Tibial nerve (tissue), 4 donors: ENCODE measurements at regions not wholly inside any gene's neighbourhood (a gene's known extent, or its start where the extent isn't known, plus 50 kb on each side); places are given as distances from the start of the nearest gene placed in this dataset.

Experiments used
- DNase-seq, 2 donors: peaks; one replicate each; pipeline ENCODE4 v3.0.0-alpha.2; 2019; ENCODE audit warnings: low spot score in 2 of 2
- H3K27ac ChIP-seq, 4 donors: fragments of 200-600 bp; sonication (generic) in 3 of 4; one replicate each; pipeline ENCODE4 v1.5.1; 2017 to 2019; ENCODE audit warnings: mild to moderate bottlenecking in 1 of 4
- H3K27me3 ChIP-seq, 2 donors: fragments of 200-600 bp; sonication (generic) in 1 of 2; one replicate each; pipeline versions ENCODE4 v1.5.1 to v1.6.0; 2017 to 2019
- H3K36me3 ChIP-seq, 3 donors: fragments of 200-600 bp; sonication (generic); one replicate each; pipeline ENCODE4 v1.5.1; 2018 to 2019
- H3K4me1 ChIP-seq, 4 donors: fragments of 200-600 bp; sonication (generic) in 3 of 4; one replicate each; pipeline ENCODE4 v1.5.1; 2017 to 2019
- H3K4me3 ChIP-seq, 4 donors: fragments of 200-600 bp; sonication (generic) in 3 of 4; one replicate each; pipeline ENCODE4 v1.5.1; 2017 to 2019; ENCODE audit warnings: mild to moderate bottlenecking in 1 of 4, moderate library complexity in 1 of 4
- H3K9me3 ChIP-seq, 4 donors: fragments of 200-600 bp; sonication (generic) in 3 of 4; one replicate each; pipeline ENCODE4 v1.5.1; 2017 to 2019
- EP300 ChIP-seq, 2 donors: sonication (generic); formaldehyde crosslinking; IDR thresholded peaks; one replicate each; pipeline ENCODE4 v1.6.1; 2017; ENCODE audit warnings: antibody characterized with exemption in 2 of 2, mild to moderate bottlenecking in 1 of 2
- POLR2A ChIP-seq, 2 donors: fragments of 450-650 bp; IDR thresholded peaks; one replicate each; pipeline ENCODE4 v1.6.1; 2017; ENCODE audit warnings: antibody characterized with exemption in 2 of 2, mild to moderate bottlenecking in 2 of 2, moderate library complexity in 2 of 2
- WGBS, 2 donors: methylation state at CpG; one replicate each; pipeline ENCODE4 v1.1.5; 2018; 5-methylcytosine and 5-hydroxymethylcytosine counted together
- TF ChIP-seq, protein P1 (sequence below), 5 experiments: fragments of 200-600 bp in 3 of 5; fragments of 450-650 bp in 2 of 5; sonication (generic) in 3 of 5; IDR thresholded peaks; one replicate each; pipeline ENCODE4 v1.5.1; 2016 to 2019; ENCODE audit warnings: antibody characterized with exemption in 5 of 5, mild to moderate bottlenecking in 3 of 5, moderate library complexity in 2 of 5

DNA sequence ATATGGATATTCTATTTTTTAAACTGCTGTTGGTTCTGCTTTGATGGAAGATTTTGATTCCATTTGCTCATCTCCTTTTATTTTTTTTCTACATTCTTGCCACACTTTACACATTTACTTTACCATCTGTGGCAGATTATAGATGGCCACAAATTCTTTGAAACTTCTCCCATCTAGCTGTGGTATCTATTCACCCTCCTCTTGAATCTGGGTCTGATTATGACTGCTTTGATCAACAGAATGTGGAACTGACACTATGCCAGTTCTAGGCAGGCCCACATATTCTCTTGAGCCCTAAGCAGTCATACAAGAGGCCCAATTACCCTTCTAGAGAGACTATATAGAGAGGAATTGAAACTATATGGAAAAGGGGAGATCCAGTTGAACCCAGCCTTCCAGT lies 439.0 kb upstream of the PTGER4 start:
- TF ChIP-seq POLR2A (IDR thresholded peaks at IDR 0.05) (no peak), EP300 (IDR thresholded peaks at IDR 0.05) (no peak)
- peaks cover 0 to 7% (median 0%) of the 10 kb centered on the region in 4 donors for H3K9me3 ChIP-seq
- H3K4me1 ChIP-seq, result no peaks in the 10 kb centered on the region
- DNase-seq, result no peak
- no peaks in the 10 kb centered on the region for H3K36me3 ChIP-seq
- H3K27me3 ChIP-seq, result no peaks in the 10 kb centered on the region
- no peak overlapping the region for H3K4me3 ChIP-seq
- H3K27ac ChIP-seq, result no peak overlapping the region

DNA sequence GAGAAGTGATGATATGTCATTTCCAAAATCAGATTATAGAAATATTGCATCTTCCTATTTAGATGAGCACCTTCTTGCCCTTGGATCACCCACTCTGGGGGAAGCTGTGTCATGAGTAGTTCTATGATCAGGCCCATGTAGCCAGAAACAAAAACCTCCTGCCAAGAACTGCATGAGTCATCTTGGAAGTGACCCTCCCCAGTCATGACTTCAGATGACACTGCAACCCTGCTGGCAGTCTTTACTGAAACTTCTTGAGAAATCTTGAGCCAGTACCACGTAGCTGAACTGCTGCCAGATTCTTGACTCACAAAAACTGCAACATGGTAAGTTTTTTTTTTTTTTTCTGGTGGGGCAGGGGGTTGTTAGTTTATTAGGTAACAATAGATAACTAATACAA lies 439.6 kb upstream of the PTGER4 start:
- WGBS, 2 donors, result 36 to 58% methylated on average over 1 of the region's 1 CpG
- DNase-seq, result no peak
- Histone ChIP-seq H3K9me3 (peaks cover 0 to 7% (median 0%) of the 10 kb centered on the region in 4 donors), H3K27ac (no peak overlapping the region), H3K27me3 (no peaks in the 10 kb centered on the region), H3K4me1 (no peaks in the 10 kb centered on the region), H3K4me3 (no peak overlapping the region), H3K36me3 (no peaks in the 10 kb centered on the region)
- TF ChIP-seq POLR2A (IDR thresholded peaks at IDR 0.05), result no peak
- TF ChIP-seq EP300 (IDR thresholded peaks at IDR 0.05), result no peak
- TF ChIP-seq, protein P1, sequence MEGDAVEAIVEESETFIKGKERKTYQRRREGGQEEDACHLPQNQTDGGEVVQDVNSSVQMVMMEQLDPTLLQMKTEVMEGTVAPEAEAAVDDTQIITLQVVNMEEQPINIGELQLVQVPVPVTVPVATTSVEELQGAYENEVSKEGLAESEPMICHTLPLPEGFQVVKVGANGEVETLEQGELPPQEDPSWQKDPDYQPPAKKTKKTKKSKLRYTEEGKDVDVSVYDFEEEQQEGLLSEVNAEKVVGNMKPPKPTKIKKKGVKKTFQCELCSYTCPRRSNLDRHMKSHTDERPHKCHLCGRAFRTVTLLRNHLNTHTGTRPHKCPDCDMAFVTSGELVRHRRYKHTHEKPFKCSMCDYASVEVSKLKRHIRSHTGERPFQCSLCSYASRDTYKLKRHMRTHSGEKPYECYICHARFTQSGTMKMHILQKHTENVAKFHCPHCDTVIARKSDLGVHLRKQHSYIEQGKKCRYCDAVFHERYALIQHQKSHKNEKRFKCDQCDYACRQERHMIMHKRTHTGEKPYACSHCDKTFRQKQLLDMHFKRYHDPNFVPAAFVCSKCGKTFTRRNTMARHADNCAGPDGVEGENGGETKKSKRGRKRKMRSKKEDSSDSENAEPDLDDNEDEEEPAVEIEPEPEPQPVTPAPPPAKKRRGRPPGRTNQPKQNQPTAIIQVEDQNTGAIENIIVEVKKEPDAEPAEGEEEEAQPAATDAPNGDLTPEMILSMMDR (IDR thresholded peaks at IDR 0.05), result no peak

DNA sequence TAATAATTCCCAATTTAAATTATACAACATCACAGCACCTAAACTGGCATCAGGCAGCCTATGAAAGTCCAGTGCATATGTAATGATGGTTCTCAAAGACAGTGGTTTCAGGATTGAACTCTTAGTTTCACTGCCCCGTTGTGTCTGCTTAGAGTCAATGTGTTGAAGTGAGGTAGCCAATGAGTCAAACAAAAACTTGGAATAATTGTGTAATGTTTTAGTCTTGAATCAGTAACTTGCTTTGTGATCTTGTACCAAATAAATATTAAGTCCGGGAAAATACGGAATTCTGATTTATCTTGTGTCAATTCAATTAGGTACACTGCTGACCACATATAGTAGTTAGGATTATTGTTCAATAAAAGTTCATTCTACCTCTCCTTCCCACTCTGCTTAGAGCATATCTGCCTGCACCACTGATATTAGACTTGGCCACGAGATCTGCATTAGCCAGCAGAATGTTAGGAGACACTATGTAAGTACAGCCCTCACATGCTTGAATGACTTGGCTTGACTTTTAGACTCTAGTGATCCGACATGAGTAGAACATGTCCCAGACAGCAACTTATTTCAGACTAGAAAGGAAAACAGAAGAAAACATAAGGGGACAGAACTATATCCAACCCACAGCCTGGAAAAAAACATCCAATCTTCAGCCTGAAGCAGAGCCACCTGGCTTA lies 441.5 kb upstream of the PTGER4 start:
- Histone ChIP-seq H3K27me3 (no peaks in the 10 kb centered on the region), H3K36me3 (no peaks in the 10 kb centered on the region), H3K4me3 (no peak overlapping the region), H3K27ac (no peak overlapping the region), H3K4me1 (no peaks in the 10 kb centered on the region), H3K9me3 (peaks cover 0 to 7% (median 0%) of the 10 kb centered on the region in 4 donors)
- DNase-seq, result no peak
- WGBS, 2 donors, result 87 to 88% methylated on average over 5 of the region's 5 CpGs
- TF ChIP-seq EP300 (IDR thresholded peaks at IDR 0.05), result no peak
- TF ChIP-seq, protein P1 (IDR thresholded peaks at IDR 0.05), result no peak
- TF ChIP-seq POLR2A (IDR thresholded peaks at IDR 0.05), result no peak

GRCh38 chr5:40235471-40236400 lies 444.0 kb upstream of the PTGER4 start:
- TF ChIP-seq POLR2A (IDR thresholded peaks at IDR 0.05) (no peak), EP300 (IDR thresholded peaks at IDR 0.05) (no peak)
- TF ChIP-seq, protein P1 (IDR thresholded peaks at IDR 0.05), result no peak
- Histone ChIP-seq H3K27ac (no peak overlapping the region), H3K9me3 (peaks cover 0 to 7% (median 0%) of the 10 kb centered on the region in 4 donors), H3K4me3 (no peak overlapping the region), H3K4me1 (no peaks in the 10 kb centered on the region), H3K27me3 (no peaks in the 10 kb centered on the region), H3K36me3 (no peaks in the 10 kb centered on the region)
- no peak for DNase-seq
- WGBS, 2 donors, result 81 to 89% methylated on average over 6 of the region's 6 CpGs

- H3K27me3 ChIP-seq, result no peaks in the 10 kb centered on the region
- TF ChIP-seq POLR2A (IDR thresholded peaks at IDR 0.05) (no peak), EP300 (IDR thresholded peaks at IDR 0.05) (no peak)
- TF ChIP-seq, protein P1 (IDR thresholded peaks at IDR 0.05), result no peak
- no peak overlapping the region for H3K4me3 ChIP-seq
- H3K4me1 ChIP-seq, result no peaks in the 10 kb centered on the region
- H3K9me3 ChIP-seq, result no peaks in the 10 kb centered on the region
- H3K36me3 ChIP-seq, result no peaks in the 10 kb centered on the region
- no peak overlapping the region for H3K27ac ChIP-seq
- no peak for DNase-seq
Measured at GRCh38 chr5:40233268-40233667, 446.4 kb upstream of the PTGER4 start.
